Cardiac muscle cell (in vitro differentiated cells and primary cell): ENCODE measurements at regions not wholly inside any gene's neighbourhood (a gene's known extent, or its start where the extent isn't known, plus 50 kb on each side); places are given as distances from the start of the nearest gene placed in this dataset.
A peak's percentile ranks its signal among the peaks of the same experiment; 100 is the strongest.
"Not testable (repeated sequence)": the region's sequence is repeated elsewhere in the genome, so short reads cannot be mapped to it uniquely, and the experiment has no call there.

Experiments used
- DNase-seq, 2 donors: peaks; one replicate each; pipeline versions ENCODE4 v3.0.0 to v3.0.0-alpha.2; 2010 to 2017; ENCODE audit warnings: low read depth in 1 of 2, low spot score in 1 of 2
- H3K27ac ChIP-seq: fragments of 200-600 bp; sonication (generic); 2 replicates; pipeline ENCODE4 v1.5.1; 2016
- H3K27me3 ChIP-seq: fragments of 200-600 bp; sonication (generic); 2 replicates; pipeline ENCODE4 v1.6.0; 2016; ENCODE audit warnings: control low read depth
- H3K36me3 ChIP-seq: fragments of 200-600 bp; sonication (generic); 2 replicates; pipeline ENCODE4 v1.5.1; 2016; ENCODE audit warnings: control low read depth
- H3K4me1 ChIP-seq: fragments of 200-600 bp; sonication (generic); 2 replicates; pipeline ENCODE4 v1.8.1; 2017; ENCODE audit warnings: low read depth, mild to moderate bottlenecking, mixed run types
- H3K4me3 ChIP-seq: fragments of 200-600 bp; sonication (generic); 2 replicates; pipeline ENCODE4 v1.5.1; 2016; ENCODE audit warnings: mild to moderate bottlenecking
- H3K9me3 ChIP-seq: fragments of 200-600 bp; sonication (generic); 2 replicates; pipeline ENCODE4 v1.5.1; 2017; ENCODE audit warnings: low read depth, mild to moderate bottlenecking, control low read depth
- TF ChIP-seq, protein P1 (sequence below): IDR thresholded peaks from 2 replicates; pipeline ENCODE4 v1.5.1; 2012; ENCODE audit warnings: low read depth, mild to moderate bottlenecking, low read length

DNA sequence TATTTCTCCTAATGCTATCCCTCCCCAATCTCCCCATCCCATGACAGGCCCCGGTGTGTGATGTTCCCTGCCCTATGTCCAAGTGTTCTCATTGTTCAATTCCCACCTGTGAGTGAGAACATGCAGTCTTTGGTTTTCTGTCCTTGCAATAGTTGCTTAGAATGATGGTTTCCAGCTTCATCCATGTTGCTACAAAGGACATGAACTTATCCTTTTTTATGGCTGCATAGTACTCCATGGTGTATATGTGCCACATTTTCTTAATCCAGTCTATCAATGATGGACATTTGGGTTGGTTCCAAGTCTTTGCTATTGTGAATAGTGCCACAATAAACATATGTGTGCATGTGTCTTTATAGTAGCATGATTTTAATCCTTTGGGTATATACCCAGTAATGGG, 51.3 kb upstream of the RIOK2 start:
- H3K27ac ChIP-seq = not testable (repeated sequence)

GRCh38 chr5:97242341-97242740, 59.3 kb upstream of the RIOK2 start:
- H3K27ac ChIP-seq = no peak overlapping the region

More for the DNA sequence above, 51.3 kb upstream of the RIOK2 start:
- DNase-seq, H3K36me3 ChIP-seq, H3K4me3 ChIP-seq, H3K9me3 ChIP-seq, H3K27me3 ChIP-seq, H3K4me1 ChIP-seq: not testable (repeated sequence)

DNA sequence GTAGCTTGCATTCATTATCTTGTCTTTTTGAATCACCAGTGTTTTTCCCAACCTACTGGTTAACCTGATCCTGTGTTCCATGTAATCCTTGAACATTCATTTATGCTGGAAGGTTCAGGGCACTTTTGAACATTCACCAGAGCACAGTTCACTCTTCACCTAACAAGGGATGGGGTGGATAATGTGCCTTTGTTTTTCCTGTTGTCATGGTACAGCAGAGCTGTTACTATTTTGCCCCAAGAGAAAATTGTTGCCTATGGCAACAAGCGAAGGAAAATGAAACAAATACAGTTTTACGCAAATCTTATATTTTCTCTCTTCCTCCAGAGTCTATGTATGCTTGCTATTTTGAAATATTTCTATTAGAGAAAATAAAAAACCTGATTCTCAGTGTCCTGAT, 60.3 kb upstream of the RIOK2 start:
- TF ChIP-seq, protein P1, sequence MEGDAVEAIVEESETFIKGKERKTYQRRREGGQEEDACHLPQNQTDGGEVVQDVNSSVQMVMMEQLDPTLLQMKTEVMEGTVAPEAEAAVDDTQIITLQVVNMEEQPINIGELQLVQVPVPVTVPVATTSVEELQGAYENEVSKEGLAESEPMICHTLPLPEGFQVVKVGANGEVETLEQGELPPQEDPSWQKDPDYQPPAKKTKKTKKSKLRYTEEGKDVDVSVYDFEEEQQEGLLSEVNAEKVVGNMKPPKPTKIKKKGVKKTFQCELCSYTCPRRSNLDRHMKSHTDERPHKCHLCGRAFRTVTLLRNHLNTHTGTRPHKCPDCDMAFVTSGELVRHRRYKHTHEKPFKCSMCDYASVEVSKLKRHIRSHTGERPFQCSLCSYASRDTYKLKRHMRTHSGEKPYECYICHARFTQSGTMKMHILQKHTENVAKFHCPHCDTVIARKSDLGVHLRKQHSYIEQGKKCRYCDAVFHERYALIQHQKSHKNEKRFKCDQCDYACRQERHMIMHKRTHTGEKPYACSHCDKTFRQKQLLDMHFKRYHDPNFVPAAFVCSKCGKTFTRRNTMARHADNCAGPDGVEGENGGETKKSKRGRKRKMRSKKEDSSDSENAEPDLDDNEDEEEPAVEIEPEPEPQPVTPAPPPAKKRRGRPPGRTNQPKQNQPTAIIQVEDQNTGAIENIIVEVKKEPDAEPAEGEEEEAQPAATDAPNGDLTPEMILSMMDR = no peak
- Histone ChIP-seq H3K27ac (no peak overlapping the region), H3K4me1 (no peaks in the 10 kb centered on the region), H3K27me3 (no peaks in the 10 kb centered on the region), H3K4me3 (no peak overlapping the region), H3K9me3 (no peaks in the 10 kb centered on the region), H3K36me3 (no peaks in the 10 kb centered on the region)
- peak in 1 of 2 donors; percentile 21 for DNase-seq

More at GRCh38 chr5:97242341-97242740, 59.3 kb upstream of the RIOK2 start:
- H3K9me3 ChIP-seq = no peaks in the 10 kb centered on the region
- no peak for DNase-seq
- no peaks in the 10 kb centered on the region for H3K27me3 ChIP-seq
- H3K4me3 ChIP-seq = no peak overlapping the region
- TF ChIP-seq, protein P1 = no peak
- H3K36me3 ChIP-seq = no peaks in the 10 kb centered on the region
- H3K4me1 ChIP-seq = no peaks in the 10 kb centered on the region

DNA sequence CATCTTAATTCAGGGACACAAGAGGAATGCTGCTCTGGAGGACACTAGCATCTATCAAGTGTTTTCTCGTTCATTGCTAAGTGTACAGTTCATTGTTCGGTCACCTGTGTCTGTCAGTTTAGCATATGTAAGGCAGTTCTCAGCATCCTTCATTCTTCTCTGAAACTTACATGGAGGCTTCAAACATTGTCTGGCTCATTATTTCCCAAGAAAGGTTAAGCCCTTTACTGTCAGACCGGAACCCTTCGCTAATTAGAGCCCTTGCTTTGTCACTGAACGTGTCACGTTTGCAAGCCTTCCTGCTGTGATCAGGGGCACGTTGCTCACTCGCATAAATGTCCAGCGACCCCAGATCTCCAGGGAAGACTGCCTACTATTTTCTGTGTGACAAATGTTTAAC, 62.3 kb upstream of the RIOK2 start:
- Histone ChIP-seq H3K36me3 (no peaks in the 10 kb centered on the region), H3K4me1 (no peaks in the 10 kb centered on the region), H3K27me3 (no peaks in the 10 kb centered on the region), H3K4me3 (no peak overlapping the region), H3K27ac (no peak overlapping the region), H3K9me3 (no peaks in the 10 kb centered on the region)
- DNase-seq = no peak
- TF ChIP-seq, protein P1 = no peak

DNA sequence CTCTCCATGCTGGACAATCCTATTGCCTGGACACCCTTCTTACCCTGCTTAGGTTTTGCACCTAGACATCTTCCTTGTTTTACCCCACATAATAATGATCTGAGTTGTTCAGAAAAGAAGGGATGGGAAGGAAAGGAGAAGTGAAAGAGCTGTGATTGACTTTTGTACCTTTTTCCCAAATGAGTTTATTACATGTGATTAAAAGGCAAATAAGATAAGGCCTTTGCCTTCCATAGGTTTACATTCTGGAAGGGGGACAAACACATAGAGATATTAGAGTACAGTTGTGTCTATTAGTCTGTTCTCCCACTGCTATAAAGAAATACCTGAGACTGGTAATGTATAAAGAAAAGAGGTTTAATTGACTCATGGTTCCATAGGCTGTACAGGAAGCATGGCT, 67.1 kb upstream of the RIOK2 start:
- DNase-seq = no peak
- Histone ChIP-seq H3K4me3 (no peak overlapping the region), H3K36me3 (no peaks in the 10 kb centered on the region), H3K4me1 (no peaks in the 10 kb centered on the region), H3K9me3 (no peaks in the 10 kb centered on the region), H3K27me3 (no peaks in the 10 kb centered on the region), H3K27ac (no peak overlapping the region)
- TF ChIP-seq, protein P1 = no peak

- Histone ChIP-seq H3K9me3 (no peaks in the 10 kb centered on the region), H3K36me3 (no peaks in the 10 kb centered on the region), H3K4me1 (no peaks in the 10 kb centered on the region), H3K4me3 (no peak overlapping the region), H3K27me3 (no peaks in the 10 kb centered on the region), H3K27ac (no peak overlapping the region)
- TF ChIP-seq, protein P1 = no peak
- no peak for DNase-seq
Observed at GRCh38 chr5:97266076-97266475, 83.0 kb upstream of the RIOK2 start.
